ENCODE measurements at regions not wholly inside any gene's neighbourhood (a gene's known extent, or its start where the extent isn't known, plus 50 kb on each side); places are given as distances from the start of the nearest gene placed in this dataset.

GRCh38 chr2:128788636-128789220, 470.1 kb upstream of the HS6ST1 start:
- Histone ChIP-seq H3K4me2 (ENCODE audit: low read depth, low read length) (no peak overlapping the region), H3K27ac (ENCODE audit: extremely low read length, insufficient read depth, low read length) (no peak overlapping the region), H3K4me1 (ENCODE audit: insufficient read depth, low read length) (no peaks in the 10 kb centered on the region), H3K36me3 (replicated peaks in 1 of 2; ENCODE audit: control insufficient read depth in 1 of 2, insufficient read depth in 2 of 2, low read length in 2 of 2) (no peaks in the 10 kb centered on the region), H3K27me3 (ENCODE audit: control insufficient read depth in 1 of 2, insufficient read depth in 2 of 2, low read length in 2 of 2) (peaks cover 1 to 50% of the 10 kb centered on the region in 2 experiments; a peak in 4 of 5 replicates), H3K9ac (ENCODE audit: insufficient read depth, low read depth, low read length) (no peak overlapping the region), H3K4me3 (replicated peaks in 1 of 3; ENCODE audit: insufficient read depth in 1 of 3, low read depth in 2 of 3, low read length in 3 of 3) (no peak overlapping the region), H2AFZ (ENCODE audit: low read length) (no peak overlapping the region), H4K20me1 (ENCODE audit: insufficient read depth, low read length) (no peaks in the 10 kb centered on the region), H3K79me2 (ENCODE audit: insufficient read depth, low read length) (no peaks in the 10 kb centered on the region), H3K9me3 (ENCODE audit: low read length) (no peaks in the 10 kb centered on the region)
- FAIRE-seq (no peak), DNase-seq (ENCODE audit: low spot score) (no peak), ATAC-seq (no peak)
- TF ChIP-seq XBP1 (CRISPR knock-in tag; IDR thresholded peaks at IDR 0.05): no peak
- no peak for TF ChIP-seq U2AF2 (IDR thresholded peaks at IDR 0.05; ENCODE audit: low read depth, low read length)
- peak; percentile 99 for TF ChIP-seq MNT (IDR thresholded peaks at IDR 0.05)
- CTCF ChIA-PET (ENCODE audit: low intra/inter-chr PET ratio, low total read pairs): no interaction called here
- intact Hi-C loops (cut with micrococcal nuclease; ENCODE audit: unreplicated experiment): no loop called here
- 47% methylated on average over 9 of the region's 9 CpGs for WGBS (ENCODE audit: low lambda C conversion rate)
- in situ Hi-C loops (cut with HindIII; ENCODE audit: extremely low pct_ligation_motif_present, low pct_unique_long_range_greater_than_20kb): no loop called here
- BruUV-seq (replicated peaks): no TSS peak
- POLR2A ChIA-PET: no interaction called here

GRCh38 chr2:128789221-128789620, 470.6 kb upstream of the HS6ST1 start:
- Histone ChIP-seq H3K36me3 (replicated peaks in 1 of 2; ENCODE audit: control insufficient read depth in 1 of 2, insufficient read depth in 2 of 2, low read length in 2 of 2) (no peaks in the 10 kb centered on the region), H3K4me2 (ENCODE audit: low read depth, low read length) (no peak overlapping the region), H3K27ac (ENCODE audit: extremely low read length, insufficient read depth, low read length) (no peak overlapping the region), H4K20me1 (ENCODE audit: insufficient read depth, low read length) (no peaks in the 10 kb centered on the region), H3K9me3 (ENCODE audit: low read length) (no peaks in the 10 kb centered on the region), H3K79me2 (ENCODE audit: insufficient read depth, low read length) (no peaks in the 10 kb centered on the region), H3K4me1 (ENCODE audit: insufficient read depth, low read length) (no peaks in the 10 kb centered on the region), H3K4me3 (replicated peaks in 1 of 3; ENCODE audit: insufficient read depth in 1 of 3, low read depth in 2 of 3, low read length in 3 of 3) (no peak overlapping the region), H2AFZ (ENCODE audit: low read length) (no peak overlapping the region), H3K27me3 (ENCODE audit: control insufficient read depth in 1 of 2, insufficient read depth in 2 of 2, low read length in 2 of 2) (peaks cover 1 to 48% of the 10 kb centered on the region in 2 experiments; a peak in 4 of 5 replicates), H3K9ac (ENCODE audit: insufficient read depth, low read depth, low read length) (no peak overlapping the region)
- WGBS (ENCODE audit: low lambda C conversion rate): 2% methylated on average over 6 of the region's 6 CpGs
- in situ Hi-C loops (cut with HindIII; ENCODE audit: extremely low pct_ligation_motif_present, low pct_unique_long_range_greater_than_20kb) (no loop called here), intact Hi-C loops (cut with micrococcal nuclease; ENCODE audit: unreplicated experiment) (no loop called here)
- no peak for FAIRE-seq
- no peak for ATAC-seq
- BruUV-seq (replicated peaks): no TSS peak
- POLR2A ChIA-PET: no interaction called here
- DNase-seq (ENCODE audit: low spot score): no peak
- CTCF ChIA-PET (ENCODE audit: low intra/inter-chr PET ratio, low total read pairs): no interaction called here
- TF ChIP-seq ZNF660 (CRISPR knock-in tag; IDR thresholded peaks at IDR 0.05; ENCODE audit: borderline replicate concordance, low read depth): no peak
- TF ChIP-seq ZNF704 (CRISPR knock-in tag; IDR thresholded peaks at IDR 0.05; ENCODE audit: borderline replicate concordance): no peak
- no peak for TF ChIP-seq MEIS1 (CRISPR knock-in tag; IDR thresholded peaks at IDR 0.05; ENCODE audit: borderline replicate concordance)
- no peak for TF ChIP-seq PBX3 (CRISPR knock-in tag; IDR thresholded peaks at IDR 0.05; ENCODE audit: borderline replicate concordance)
- no peak for TF ChIP-seq ZBTB10 (CRISPR knock-in tag; IDR thresholded peaks at IDR 0.05; ENCODE audit: borderline replicate concordance)
- no peak for TF ChIP-seq FOXC1 (CRISPR knock-in tag; IDR thresholded peaks at IDR 0.05; ENCODE audit: borderline replicate concordance)
